ENCODE measurements at regions not wholly inside any gene's neighbourhood (a gene's known extent, or its start where the extent isn't known, plus 50 kb on each side); places are given as distances from the start of the nearest gene placed in this dataset.

DNA sequence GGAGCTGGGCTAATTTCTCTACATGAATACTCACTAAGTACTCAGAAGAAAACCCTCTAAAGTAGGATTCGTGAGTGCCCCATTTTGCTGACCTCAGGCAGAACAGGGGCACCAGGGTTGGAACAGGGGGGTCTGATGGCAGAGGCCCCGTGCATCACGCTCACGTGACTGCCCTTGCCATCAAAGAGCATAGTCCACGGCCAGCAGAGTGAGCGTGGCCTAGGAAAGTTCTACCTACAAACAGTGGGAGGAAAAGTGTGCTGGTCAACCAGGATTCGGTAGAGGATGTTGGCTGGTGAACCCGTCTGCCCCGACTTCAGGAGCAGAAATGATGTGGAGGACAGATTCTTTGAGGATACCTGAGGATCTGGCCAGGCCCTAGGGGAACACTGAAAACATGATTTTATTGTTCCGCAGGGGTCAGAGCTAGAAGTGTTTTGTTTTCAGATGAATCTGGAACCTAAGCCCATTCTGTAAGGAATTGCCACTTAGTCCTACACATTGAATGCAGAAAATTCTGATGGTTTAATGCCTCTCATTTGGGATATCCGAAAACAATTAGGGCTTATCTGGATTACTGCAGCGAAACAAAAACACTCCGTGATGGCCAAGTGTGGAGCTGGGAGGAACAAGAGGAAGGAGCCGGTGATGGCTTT is 138.8 kb upstream of the SHH start (continued):
- TF ChIP-seq, protein P1, sequence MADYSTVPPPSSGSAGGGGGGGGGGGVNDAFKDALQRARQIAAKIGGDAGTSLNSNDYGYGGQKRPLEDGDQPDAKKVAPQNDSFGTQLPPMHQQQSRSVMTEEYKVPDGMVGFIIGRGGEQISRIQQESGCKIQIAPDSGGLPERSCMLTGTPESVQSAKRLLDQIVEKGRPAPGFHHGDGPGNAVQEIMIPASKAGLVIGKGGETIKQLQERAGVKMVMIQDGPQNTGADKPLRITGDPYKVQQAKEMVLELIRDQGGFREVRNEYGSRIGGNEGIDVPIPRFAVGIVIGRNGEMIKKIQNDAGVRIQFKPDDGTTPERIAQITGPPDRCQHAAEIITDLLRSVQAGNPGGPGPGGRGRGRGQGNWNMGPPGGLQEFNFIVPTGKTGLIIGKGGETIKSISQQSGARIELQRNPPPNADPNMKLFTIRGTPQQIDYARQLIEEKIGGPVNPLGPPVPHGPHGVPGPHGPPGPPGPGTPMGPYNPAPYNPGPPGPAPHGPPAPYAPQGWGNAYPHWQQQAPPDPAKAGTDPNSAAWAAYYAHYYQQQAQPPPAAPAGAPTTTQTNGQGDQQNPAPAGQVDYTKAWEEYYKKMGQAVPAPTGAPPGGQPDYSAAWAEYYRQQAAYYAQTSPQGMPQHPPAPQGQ (CRISPR knock-in tag; IDR thresholded peaks at IDR 0.05; ENCODE audit: borderline replicate concordance) = 0 out of 2 replicates have a peak, but pooled peaks have one; percentile 41
- TF ChIP-seq, protein P2, sequence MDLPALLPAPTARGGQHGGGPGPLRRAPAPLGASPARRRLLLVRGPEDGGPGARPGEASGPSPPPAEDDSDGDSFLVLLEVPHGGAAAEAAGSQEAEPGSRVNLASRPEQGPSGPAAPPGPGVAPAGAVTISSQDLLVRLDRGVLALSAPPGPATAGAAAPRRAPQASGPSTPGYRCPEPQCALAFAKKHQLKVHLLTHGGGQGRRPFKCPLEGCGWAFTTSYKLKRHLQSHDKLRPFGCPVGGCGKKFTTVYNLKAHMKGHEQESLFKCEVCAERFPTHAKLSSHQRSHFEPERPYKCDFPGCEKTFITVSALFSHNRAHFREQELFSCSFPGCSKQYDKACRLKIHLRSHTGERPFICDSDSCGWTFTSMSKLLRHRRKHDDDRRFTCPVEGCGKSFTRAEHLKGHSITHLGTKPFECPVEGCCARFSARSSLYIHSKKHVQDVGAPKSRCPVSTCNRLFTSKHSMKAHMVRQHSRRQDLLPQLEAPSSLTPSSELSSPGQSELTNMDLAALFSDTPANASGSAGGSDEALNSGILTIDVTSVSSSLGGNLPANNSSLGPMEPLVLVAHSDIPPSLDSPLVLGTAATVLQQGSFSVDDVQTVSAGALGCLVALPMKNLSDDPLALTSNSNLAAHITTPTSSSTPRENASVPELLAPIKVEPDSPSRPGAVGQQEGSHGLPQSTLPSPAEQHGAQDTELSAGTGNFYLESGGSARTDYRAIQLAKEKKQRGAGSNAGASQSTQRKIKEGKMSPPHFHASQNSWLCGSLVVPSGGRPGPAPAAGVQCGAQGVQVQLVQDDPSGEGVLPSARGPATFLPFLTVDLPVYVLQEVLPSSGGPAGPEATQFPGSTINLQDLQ (CRISPR knock-in tag; IDR thresholded peaks at IDR 0.05) = 0 out of 2 replicates have a peak, but pooled peaks have one; percentile 46
- TF ChIP-seq ZNF547 (CRISPR knock-in tag; IDR thresholded peaks at IDR 0.05) (no peak; the same call in 1 of the 2 replicates), ZFP36 (IDR thresholded peaks at IDR 0.05; ENCODE audit: borderline replicate concordance, low read depth, low read length, partially characterized antibody) (no peak), ELF1 (CRISPR knock-in tag; IDR thresholded peaks at IDR 0.05) (no peak), EZH2 (conservative IDR thresholded peaks at IDR 0.05; ENCODE audit: low read depth, low read length) (no peak), TOE1 (CRISPR knock-in tag; IDR thresholded peaks at IDR 0.05) (no peak), PHF20 (CRISPR knock-in tag; IDR thresholded peaks at IDR 0.05) (0 out of 2 replicates have a peak, but pooled peaks have one; percentile 16), THAP11 (CRISPR knock-in tag; IDR thresholded peaks at IDR 0.05) (no peak), HHEX (CRISPR knock-in tag; IDR thresholded peaks at IDR 0.05) (no peak), FOXO1 (CRISPR knock-in tag; IDR thresholded peaks at IDR 0.05) (no peak), POLR2A (IDR thresholded peaks at IDR 0.05; ENCODE audit: insufficient read depth in 1 of 2, low read depth in 2 of 2, low read length in 2 of 2) (no peak), ZMYM4 (CRISPR knock-in tag; IDR thresholded peaks at IDR 0.05) (0 out of 2 replicates have a peak, but pooled peaks have one; percentile 18), HNF4A (CRISPR knock-in tag; IDR thresholded peaks at IDR 0.05) (peak; percentile 84), ZNF431 (CRISPR knock-in tag; IDR thresholded peaks at IDR 0.05; ENCODE audit: borderline replicate concordance, low read depth) (no peak)
- TF ChIP-seq, protein P3, sequence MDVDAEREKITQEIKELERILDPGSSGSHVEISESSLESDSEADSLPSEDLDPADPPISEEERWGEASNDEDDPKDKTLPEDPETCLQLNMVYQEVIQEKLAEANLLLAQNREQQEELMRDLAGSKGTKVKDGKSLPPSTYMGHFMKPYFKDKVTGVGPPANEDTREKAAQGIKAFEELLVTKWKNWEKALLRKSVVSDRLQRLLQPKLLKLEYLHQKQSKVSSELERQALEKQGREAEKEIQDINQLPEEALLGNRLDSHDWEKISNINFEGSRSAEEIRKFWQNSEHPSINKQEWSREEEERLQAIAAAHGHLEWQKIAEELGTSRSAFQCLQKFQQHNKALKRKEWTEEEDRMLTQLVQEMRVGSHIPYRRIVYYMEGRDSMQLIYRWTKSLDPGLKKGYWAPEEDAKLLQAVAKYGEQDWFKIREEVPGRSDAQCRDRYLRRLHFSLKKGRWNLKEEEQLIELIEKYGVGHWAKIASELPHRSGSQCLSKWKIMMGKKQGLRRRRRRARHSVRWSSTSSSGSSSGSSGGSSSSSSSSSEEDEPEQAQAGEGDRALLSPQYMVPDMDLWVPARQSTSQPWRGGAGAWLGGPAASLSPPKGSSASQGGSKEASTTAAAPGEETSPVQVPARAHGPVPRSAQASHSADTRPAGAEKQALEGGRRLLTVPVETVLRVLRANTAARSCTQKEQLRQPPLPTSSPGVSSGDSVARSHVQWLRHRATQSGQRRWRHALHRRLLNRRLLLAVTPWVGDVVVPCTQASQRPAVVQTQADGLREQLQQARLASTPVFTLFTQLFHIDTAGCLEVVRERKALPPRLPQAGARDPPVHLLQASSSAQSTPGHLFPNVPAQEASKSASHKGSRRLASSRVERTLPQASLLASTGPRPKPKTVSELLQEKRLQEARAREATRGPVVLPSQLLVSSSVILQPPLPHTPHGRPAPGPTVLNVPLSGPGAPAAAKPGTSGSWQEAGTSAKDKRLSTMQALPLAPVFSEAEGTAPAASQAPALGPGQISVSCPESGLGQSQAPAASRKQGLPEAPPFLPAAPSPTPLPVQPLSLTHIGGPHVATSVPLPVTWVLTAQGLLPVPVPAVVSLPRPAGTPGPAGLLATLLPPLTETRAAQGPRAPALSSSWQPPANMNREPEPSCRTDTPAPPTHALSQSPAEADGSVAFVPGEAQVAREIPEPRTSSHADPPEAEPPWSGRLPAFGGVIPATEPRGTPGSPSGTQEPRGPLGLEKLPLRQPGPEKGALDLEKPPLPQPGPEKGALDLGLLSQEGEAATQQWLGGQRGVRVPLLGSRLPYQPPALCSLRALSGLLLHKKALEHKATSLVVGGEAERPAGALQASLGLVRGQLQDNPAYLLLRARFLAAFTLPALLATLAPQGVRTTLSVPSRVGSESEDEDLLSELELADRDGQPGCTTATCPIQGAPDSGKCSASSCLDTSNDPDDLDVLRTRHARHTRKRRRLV (CRISPR knock-in tag; IDR thresholded peaks at IDR 0.05) = peak; percentile 38; the same call in 1 of the 2 replicates
- TF ChIP-seq, protein P4, sequence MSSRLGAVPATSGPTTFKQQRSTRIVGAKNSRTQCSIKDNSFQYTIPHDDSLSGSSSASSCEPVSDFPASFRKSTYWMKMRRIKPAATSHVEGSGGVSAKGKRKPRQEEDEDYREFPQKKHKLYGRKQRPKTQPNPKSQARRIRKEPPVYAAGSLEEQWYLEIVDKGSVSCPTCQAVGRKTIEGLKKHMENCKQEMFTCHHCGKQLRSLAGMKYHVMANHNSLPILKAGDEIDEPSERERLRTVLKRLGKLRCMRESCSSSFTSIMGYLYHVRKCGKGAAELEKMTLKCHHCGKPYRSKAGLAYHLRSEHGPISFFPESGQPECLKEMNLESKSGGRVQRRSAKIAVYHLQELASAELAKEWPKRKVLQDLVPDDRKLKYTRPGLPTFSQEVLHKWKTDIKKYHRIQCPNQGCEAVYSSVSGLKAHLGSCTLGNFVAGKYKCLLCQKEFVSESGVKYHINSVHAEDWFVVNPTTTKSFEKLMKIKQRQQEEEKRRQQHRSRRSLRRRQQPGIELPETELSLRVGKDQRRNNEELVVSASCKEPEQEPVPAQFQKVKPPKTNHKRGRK (CRISPR knock-in tag; IDR thresholded peaks at IDR 0.05) = no peak
- TF ChIP-seq, protein P5, sequence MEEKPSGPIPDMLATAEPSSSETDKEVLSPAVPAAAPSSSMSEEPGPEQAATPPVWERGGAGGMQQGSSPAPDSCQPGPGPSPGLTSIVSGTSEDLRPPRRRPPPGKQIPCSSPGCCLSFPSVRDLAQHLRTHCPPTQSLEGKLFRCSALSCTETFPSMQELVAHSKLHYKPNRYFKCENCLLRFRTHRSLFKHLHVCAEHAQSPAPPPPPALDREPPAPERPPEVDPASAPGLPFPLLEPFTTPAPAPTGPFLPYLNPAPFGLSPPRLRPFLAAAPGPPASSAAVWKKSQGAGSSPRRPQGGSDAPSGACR (CRISPR knock-in tag; IDR thresholded peaks at IDR 0.05) = 0 out of 2 replicates have a peak, but pooled peaks have one; percentile 19

Data from HepG2 (cell line).